Panc1 (cell line): ENCODE measurements at regions not wholly inside any gene's neighbourhood (a gene's known extent, or its start where the extent isn't known, plus 50 kb on each side); places are given as distances from the start of the nearest gene placed in this dataset.

Experiments
- ATAC-seq: fragments of 200-7000 bp; cut with Tn5 transposase; 2 replicates; pipeline ENCODE4 v1.9.1; 2020; ENCODE audit warnings: mild to moderate bottlenecking, moderate library complexity
- BruUV-seq: library from RNA; stranded (reverse); fragments of 400-500 nt; replicated peaks from 2 replicates; lab custom pipeline; 2021; lab: Mats Ljungman, UMichigan
- CTCF ChIA-PET: fragments of 300-600 bp; sonication (Branson Sonifier 250); formaldehyde crosslinking; loops from one replicate; lab custom pipeline; 2022; ENCODE audit warnings: antibody characterized with exemption; lab: Charles Lee
- POLR2A ChIA-PET: fragments of 300-600 bp; sonication (Branson Sonifier 250); formaldehyde crosslinking; loops from one replicate; lab custom pipeline; 2022; ENCODE audit warnings: antibody characterized with exemption; lab: Charles Lee
- DNase-seq: peaks from one replicate; pipeline ENCODE4 v3.0.0-alpha.2; 2010; ENCODE audit warnings: low read depth, low spot score
- H3K27ac ChIP-seq: 2 replicates; pipeline ENCODE4 v1.5.1; 2011; ENCODE audit warnings: mild to moderate bottlenecking, low read length, inconsistent platforms
- H3K27me3 ChIP-seq: fragments of 200-500 bp; sonication (Bioruptor generic); 2 replicates; pipeline ENCODE4 v1.6.0; 2014; ENCODE audit warnings: low read length, inconsistent platforms; ENCODE audit not compliant: control insufficient read depth, insufficient read depth
- H3K36me3 ChIP-seq: fragments of 200-500 bp; sonication (Bioruptor generic); 2 replicates; pipeline ENCODE4 v1.5.1; 2014; ENCODE audit warnings: inconsistent platforms, mild to moderate bottlenecking, low read length, moderate library complexity; ENCODE audit not compliant: control insufficient read depth, insufficient read depth
- H3K4me1 ChIP-seq: 2 replicates; pipeline ENCODE4 v1.5.1; 2011; ENCODE audit warnings: inconsistent platforms, mild to moderate bottlenecking, low read length, moderate library complexity; ENCODE audit not compliant: control insufficient read depth, insufficient read depth
- H3K4me3 ChIP-seq, 2 experiments: 2 replicates each; pipeline ENCODE4 v1.5.1; 2011 to 2012; ENCODE audit warnings: low read depth in 2 of 2, low read length in 2 of 2, mild to moderate bottlenecking in 2 of 2, inconsistent platforms in 1 of 2, moderate library complexity in 1 of 2
- H3K9me3 ChIP-seq: fragments of 200-500 bp; sonication (Bioruptor generic); 2 replicates; pipeline ENCODE4 v1.5.1; 2014; ENCODE audit warnings: low read depth, mild to moderate bottlenecking, inconsistent platforms, low read length, moderate library complexity; ENCODE audit not compliant: control insufficient read depth, insufficient read depth
- CTCF ChIP-seq: fragments of 450-650 bp; IDR thresholded peaks from 2 replicates; pipeline ENCODE4 v1.5.1; 2017; ENCODE audit warnings: mild to moderate bottlenecking
- POLR2AphosphoS5 ChIP-seq: IDR thresholded peaks from 2 replicates; pipeline ENCODE4 v1.6.1; 2012; ENCODE audit warnings: mild to moderate bottlenecking, low read depth, low read length, moderate library complexity
- REST ChIP-seq, 2 experiments: IDR thresholded peaks; 2 replicates each; pipeline ENCODE4 v1.6.1; 2011 to 2012; ENCODE audit warnings: low read depth in 2 of 2, control low read depth in 1 of 2, low read length in 1 of 2, mild to moderate bottlenecking in 1 of 2, moderate library complexity in 1 of 2; ENCODE audit not compliant: insufficient read depth in 1 of 2
- SIN3A ChIP-seq: IDR thresholded peaks from 2 replicates; pipeline ENCODE4 v1.6.1; 2012; ENCODE audit warnings: low read depth, mild to moderate bottlenecking, low read length, moderate library complexity, borderline replicate concordance; ENCODE audit not compliant: insufficient read depth
- TCF7L2 ChIP-seq: IDR thresholded peaks from 2 replicates; pipeline ENCODE4 v1.6.1; 2011; ENCODE audit warnings: mild to moderate bottlenecking, low read depth, low read length, inconsistent platforms
- in situ Hi-C: cut with HindIII; loops from 2 replicates; pipeline ENCODE4 v1.10.0; 2016; ENCODE audit warnings: low sequenced_read_pairs, low pct_unique_long_range_greater_than_20kb
- intact Hi-C: fragments of 100-400 bp; cut with micrococcal nuclease; formaldehyde crosslinking; loops from one replicate; pipeline ENCODE4 v1.10.0; 2022; ENCODE audit not compliant: unreplicated experiment

- ChIA-PET POLR2A (no interaction called here), CTCF (no interaction called here)
- H3K4me3 ChIP-seq: no peak overlapping the region
- no peak for TF ChIP-seq CTCF
- TF ChIP-seq REST (IDR thresholded peaks at IDR 0.05; ENCODE audit: insufficient read depth in 1 of 2, low read depth in 2 of 2, low read length in 1 of 2): no peak
- TF ChIP-seq TCF7L2: no peak
- intact Hi-C loops (no loop called here), in situ Hi-C loops (no loop called here)
- BruUV-seq: no TSS peak
- ATAC-seq (no peak), DNase-seq (no peak)
- no peaks in the 10 kb centered on the region for H3K36me3 ChIP-seq
- H3K27ac ChIP-seq: no peak overlapping the region
- no peaks in the 10 kb centered on the region for H3K4me1 ChIP-seq
- no peaks in the 10 kb centered on the region for H3K27me3 ChIP-seq
- H3K9me3 ChIP-seq: no peaks in the 10 kb centered on the region
Measured at GRCh38 chr6:68296126-68296525, 339.0 kb upstream of the ADGRB3 start.

- Histone ChIP-seq H3K9me3 (no peaks in the 10 kb centered on the region), H3K4me1 (no peaks in the 10 kb centered on the region), H3K4me3 (no peak overlapping the region), H3K27ac (no peak overlapping the region), H3K36me3 (no peaks in the 10 kb centered on the region), H3K27me3 (no peaks in the 10 kb centered on the region)
- in situ Hi-C loops (no loop called here), intact Hi-C loops (no loop called here)
- DNase-seq (no peak), ATAC-seq (no peak)
- BruUV-seq: no TSS peak
- ChIA-PET POLR2A (no interaction called here), CTCF (no interaction called here)
- TF ChIP-seq REST (IDR thresholded peaks at IDR 0.05; ENCODE audit: insufficient read depth in 1 of 2, low read depth in 2 of 2, low read length in 1 of 2) (no peak), TCF7L2 (no peak), POLR2AphosphoS5 (no peak), SIN3A (no peak), CTCF (no peak)
Measured at GRCh38 chr6:68282646-68283045, 352.4 kb upstream of the ADGRB3 start.
